ENCODE measurements at regions not wholly inside any gene's neighbourhood (a gene's known extent, or its start where the extent isn't known, plus 50 kb on each side); places are given as distances from the start of the nearest gene placed in this dataset.

- peaks cover 16% of the 10 kb centered on the region for H3K4me1 ChIP-seq
- ATAC-seq, result peak; percentile 32
- H3K9me3 ChIP-seq, result no peaks in the 10 kb centered on the region
- no peak overlapping the region for H3K4me3 ChIP-seq
- H3K27ac ChIP-seq, result peak overlapping the region in 2 of 4 donors; percentile 49 to 58
- DNase-seq, result peak in 3 of 4 donors; percentile 31 to 42 (median 34)
- H3K27me3 ChIP-seq, result no peaks in the 10 kb centered on the region
- H3K36me3 ChIP-seq (replicated peaks in 1 of 2; ENCODE audit: insufficient read depth in 1 of 2, low read depth in 2 of 2), result no peaks in the 10 kb centered on the region
- TF ChIP-seq CTCF (IDR thresholded peaks at IDR 0.05) (no peak), POLR2A (IDR thresholded peaks at IDR 0.05) (no peak)
- 22 to 40% methylated on average over 2 to 69 of the region's 73 CpGs for WGBS, 2 donors
- intact Hi-C loops (cut with DNase I), result no loop called here
Measured at GRCh38 chr14:101705733-101706508, 55.6 kb upstream of the PPP2R5C start.

DNA sequence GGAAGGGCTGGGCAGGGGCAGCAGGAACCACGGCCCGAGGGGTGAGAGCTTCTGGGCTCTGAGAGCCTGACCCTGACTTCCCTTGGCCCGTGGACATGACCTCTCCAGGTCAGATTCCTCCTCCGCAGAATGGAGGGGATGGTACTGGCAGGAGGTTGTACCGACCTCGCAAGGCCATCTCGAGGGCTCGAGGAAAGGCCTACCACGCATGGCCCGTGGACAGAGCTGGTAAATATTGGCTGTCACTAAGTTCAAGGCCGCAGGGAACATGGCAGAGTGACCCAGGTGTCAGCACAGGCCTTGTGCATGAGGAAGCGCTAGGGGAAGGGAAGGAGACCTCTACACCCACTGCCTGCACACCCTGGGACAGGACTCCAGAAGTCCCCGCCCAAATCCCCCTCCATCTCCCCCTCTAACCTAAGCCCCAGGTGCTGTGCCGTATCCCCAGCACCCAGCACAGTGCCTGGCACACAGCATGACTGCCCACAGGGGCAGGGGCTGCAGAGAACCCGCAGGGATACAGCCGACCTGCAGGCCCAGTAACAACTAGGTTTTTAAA is 54.9 kb upstream of the PPP2R5C start:
- Histone ChIP-seq H3K4me3 (no peak overlapping the region), H3K9me3 (no peaks in the 10 kb centered on the region), H3K36me3 (replicated peaks in 1 of 2; ENCODE audit: insufficient read depth in 1 of 2, low read depth in 2 of 2) (no peaks in the 10 kb centered on the region), H3K27ac (peak overlapping the region in 2 of 4 donors; percentile 49 to 58), H3K27me3 (no peaks in the 10 kb centered on the region), H3K4me1 (peaks cover 16% of the 10 kb centered on the region)
- intact Hi-C loops (cut with DNase I), result no loop called here
- 73 to 100% methylated on average over 1 to 15 of the region's 16 CpGs for WGBS, 2 donors
- TF ChIP-seq POLR2A (IDR thresholded peaks at IDR 0.05) (no peak), CTCF (IDR thresholded peaks at IDR 0.05) (no peak)
- ATAC-seq (no peak), DNase-seq (no peak)

GRCh38 chr14:101707068-101707842 is 54.3 kb upstream of the PPP2R5C start:
- H3K4me3 ChIP-seq, result no peak overlapping the region
- intact Hi-C loops (cut with DNase I), result no loop called here
- peak; percentile 85 for ATAC-seq

More at GRCh38 chr14:101707068-101707842, 54.3 kb upstream of the PPP2R5C start:
- no peaks in the 10 kb centered on the region for H3K27me3 ChIP-seq
- H3K4me1 ChIP-seq, result peaks cover 16% of the 10 kb centered on the region
- DNase-seq, result peak; percentile 62 to 82 (median 68)
- H3K36me3 ChIP-seq (replicated peaks in 1 of 2; ENCODE audit: insufficient read depth in 1 of 2, low read depth in 2 of 2), result no peaks in the 10 kb centered on the region
- WGBS, 2 donors, result 21 to 24% methylated on average over 13 to 18 of the region's 18 CpGs
- no peaks in the 10 kb centered on the region for H3K9me3 ChIP-seq
- no peak for TF ChIP-seq POLR2A (IDR thresholded peaks at IDR 0.05)
- TF ChIP-seq CTCF (IDR thresholded peaks at IDR 0.05), result peak; percentile 74 to 96 (median 91)
- no peak overlapping the region for H3K27ac ChIP-seq
